Endothelial cell (in vitro differentiated cells): ENCODE measurements at regions not wholly inside any gene's neighbourhood (a gene's known extent, or its start where the extent isn't known, plus 50 kb on each side); places are given as distances from the start of the nearest gene placed in this dataset.

Experiments used
- DNase-seq: peaks from one replicate; pipeline ENCODE4 v3.0.0; 2021; ENCODE audit warnings: low spot score
- H3K27ac Mint-ChIP-seq: one replicate; pipeline ENCODE4 v1.8.0; 2021; ENCODE audit warnings: mixed read lengths, inconsistent platforms; ENCODE audit not compliant: unreplicated experiment
- H3K27me3 Mint-ChIP-seq: one replicate; pipeline ENCODE4 v1.8.0; 2021; ENCODE audit warnings: mild to moderate bottlenecking, moderate library complexity, mixed read lengths, inconsistent platforms; ENCODE audit not compliant: unreplicated experiment
- H3K36me3 Mint-ChIP-seq: one replicate; pipeline ENCODE4 v1.8.0; 2021; ENCODE audit warnings: mild to moderate bottlenecking, low read depth, mixed read lengths, inconsistent platforms; ENCODE audit not compliant: unreplicated experiment
- H3K4me1 Mint-ChIP-seq: one replicate; pipeline ENCODE4 v1.8.0; 2021; ENCODE audit warnings: mild to moderate bottlenecking, mixed read lengths, inconsistent platforms; ENCODE audit not compliant: unreplicated experiment
- H3K4me3 Mint-ChIP-seq: one replicate; pipeline ENCODE4 v1.8.0; 2021; ENCODE audit warnings: mild to moderate bottlenecking, mixed read lengths, inconsistent platforms; ENCODE audit not compliant: unreplicated experiment
- H3K9me3 Mint-ChIP-seq: one replicate; pipeline ENCODE4 v1.8.0; 2021; ENCODE audit warnings: mixed read lengths, inconsistent platforms; ENCODE audit not compliant: unreplicated experiment
- CTCF ChIP-seq: fragments of 200-600 bp; sonication (generic); IDR thresholded peaks from one replicate; pipeline ENCODE4 v1.5.0; 2021; ENCODE audit warnings: antibody characterized with exemption; ENCODE audit not compliant: unreplicated experiment

GRCh38 chr7:12474035-12474434 is 70.4 kb upstream of the VWDE start:
- no peak for TF ChIP-seq CTCF

DNA sequence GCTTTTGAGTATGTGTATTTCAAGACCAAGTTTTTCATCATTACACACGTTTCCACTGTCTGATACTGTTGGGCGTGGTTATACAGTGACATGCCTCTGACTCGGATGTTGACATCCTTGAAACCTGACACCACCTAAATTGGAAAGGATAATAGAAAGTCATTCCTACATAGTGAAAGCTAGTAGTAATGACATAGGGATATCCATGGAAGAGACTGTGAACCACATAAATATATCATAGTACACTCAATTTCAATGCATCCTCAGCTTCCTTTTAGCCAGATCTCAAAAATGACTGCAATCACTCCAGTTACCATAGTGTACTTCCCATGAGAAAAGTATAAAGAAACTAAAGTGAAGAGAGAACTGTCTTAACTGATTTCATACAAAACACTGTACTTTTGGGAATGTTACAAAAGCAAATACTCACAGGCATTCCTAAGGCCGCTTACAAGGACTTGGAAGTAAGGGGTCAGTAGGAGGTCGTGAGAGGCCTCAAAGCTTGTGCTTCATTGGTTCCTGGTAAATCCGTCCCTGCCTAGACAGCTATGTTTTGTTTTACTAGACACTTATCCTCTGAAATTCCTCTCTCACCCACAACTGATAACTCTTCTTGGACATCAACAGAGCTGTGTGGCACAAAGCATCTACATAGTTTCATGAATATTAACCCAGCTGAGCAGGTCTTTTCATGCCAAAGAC is 71.8 kb upstream of the VWDE start:
- no peaks in the 10 kb centered on the region for H3K9me3 Mint-ChIP-seq
- H3K27me3 Mint-ChIP-seq = no peaks in the 10 kb centered on the region
- TF ChIP-seq CTCF = no peak
- no peak overlapping the region for H3K4me3 Mint-ChIP-seq
- no peaks in the 10 kb centered on the region for H3K36me3 Mint-ChIP-seq
- no peaks in the 10 kb centered on the region for H3K4me1 Mint-ChIP-seq
- H3K27ac Mint-ChIP-seq = no peak overlapping the region
- no peak for DNase-seq

More at GRCh38 chr7:12474035-12474434, 70.4 kb upstream of the VWDE start:
- Mint-ChIP-seq H3K4me3 (no peak overlapping the region), H3K4me1 (no peaks in the 10 kb centered on the region), H3K36me3 (no peaks in the 10 kb centered on the region), H3K27ac (no peak overlapping the region), H3K27me3 (no peaks in the 10 kb centered on the region), H3K9me3 (no peaks in the 10 kb centered on the region)
- DNase-seq = no peak

GRCh38 chr7:12477620-12478019 is 74.0 kb upstream of the VWDE start:
- no peaks in the 10 kb centered on the region for H3K9me3 Mint-ChIP-seq
- no peaks in the 10 kb centered on the region for H3K27me3 Mint-ChIP-seq
- DNase-seq = no peak
- no peak for TF ChIP-seq CTCF
- no peak overlapping the region for H3K4me3 Mint-ChIP-seq
- H3K27ac Mint-ChIP-seq = no peak overlapping the region
- no peaks in the 10 kb centered on the region for H3K4me1 Mint-ChIP-seq
- H3K36me3 Mint-ChIP-seq = no peaks in the 10 kb centered on the region

- Mint-ChIP-seq H3K27ac (no peak overlapping the region), H3K27me3 (no peaks in the 10 kb centered on the region), H3K36me3 (no peaks in the 10 kb centered on the region), H3K9me3 (no peaks in the 10 kb centered on the region), H3K4me1 (no peaks in the 10 kb centered on the region), H3K4me3 (no peak overlapping the region)
- no peak for DNase-seq
- no peak for TF ChIP-seq CTCF
These were observed 78.1 kb upstream of the VWDE start for GRCh38 chr7:12481722-12482121.

- TF ChIP-seq CTCF = no peak
- H3K4me3 Mint-ChIP-seq = no peak overlapping the region
- H3K9me3 Mint-ChIP-seq = no peaks in the 10 kb centered on the region
- DNase-seq = no peak
- H3K4me1 Mint-ChIP-seq = no peaks in the 10 kb centered on the region
- no peaks in the 10 kb centered on the region for H3K36me3 Mint-ChIP-seq
- no peak overlapping the region for H3K27ac Mint-ChIP-seq
- H3K27me3 Mint-ChIP-seq = no peaks in the 10 kb centered on the region
These were observed 82.2 kb upstream of the VWDE start for GRCh38 chr7:12485845-12486244.
